Effector CD4-positive, alpha-beta T cell (primary cell): ENCODE measurements at regions not wholly inside any gene's neighbourhood (a gene's known extent, or its start where the extent isn't known, plus 50 kb on each side); places are given as distances from the start of the nearest gene placed in this dataset.

Experiments
- DNase-seq: peaks from one replicate; pipeline ENCODE4 v3.0.0-alpha.2; 2020

- no peak for DNase-seq
Observed at GRCh38 chr1:5108740-5109139, 454.3 kb downstream of the AJAP1 start.

GRCh38 chr1:5105744-5106143 is 451.3 kb downstream of the AJAP1 start:
- DNase-seq: no peak

GRCh38 chr1:5099558-5099957 is 445.1 kb downstream of the AJAP1 start:
- no peak for DNase-seq

- no peak for DNase-seq
Observed at GRCh38 chr1:5098981-5099385, 444.6 kb downstream of the AJAP1 start.

GRCh38 chr1:5093042-5093441 is 438.6 kb downstream of the AJAP1 start:
- no peak for DNase-seq

- no peak for DNase-seq
Observed at GRCh38 chr1:5084676-5085075, 430.3 kb downstream of the AJAP1 start.

GRCh38 chr1:5067246-5067645 is 412.8 kb downstream of the AJAP1 start:
- no peak for DNase-seq

GRCh38 chr1:5053744-5054143 is 399.3 kb downstream of the AJAP1 start:
- no peak for DNase-seq

GRCh38 chr1:5029136-5029535 is 374.7 kb downstream of the AJAP1 start:
- DNase-seq: no peak

- DNase-seq: no peak
Observed at GRCh38 chr1:5012249-5012648, 357.8 kb downstream of the AJAP1 start.

GRCh38 chr1:5010656-5011055 is 356.2 kb downstream of the AJAP1 start:
- DNase-seq: no peak

- no peak for DNase-seq
Observed at GRCh38 chr1:5010236-5010635, 355.8 kb downstream of the AJAP1 start.

GRCh38 chr1:5009376-5010065 is 355.1 kb downstream of the AJAP1 start:
- DNase-seq: no peak

GRCh38 chr1:5005171-5005570 is 350.8 kb downstream of the AJAP1 start:
- DNase-seq: no peak

GRCh38 chr1:5002676-5003075 is 348.3 kb downstream of the AJAP1 start:
- no peak for DNase-seq

- DNase-seq: no peak
Observed at GRCh38 chr1:5001466-5001865, 347.1 kb downstream of the AJAP1 start.

- DNase-seq: no peak
Observed at GRCh38 chr1:4986306-4986705, 331.9 kb downstream of the AJAP1 start.

GRCh38 chr1:4984841-4985240 is 330.4 kb downstream of the AJAP1 start:
- DNase-seq: no peak

- DNase-seq: no peak
Observed at GRCh38 chr1:4980211-4980610, 325.8 kb downstream of the AJAP1 start.

- no peak for DNase-seq
Observed at GRCh38 chr1:4978660-4979390, 324.4 kb downstream of the AJAP1 start.

- no peak for DNase-seq
Observed at GRCh38 chr1:4977701-4978100, 323.3 kb downstream of the AJAP1 start.

- no peak for DNase-seq
Observed at GRCh38 chr1:4976859-4977440, 322.5 kb downstream of the AJAP1 start.

- no peak for DNase-seq
Observed at GRCh38 chr1:4975856-4976255, 321.4 kb downstream of the AJAP1 start.

GRCh38 chr1:4974981-4975685 is 320.7 kb downstream of the AJAP1 start:
- DNase-seq: no peak
